Omental fat pad (tissue), 1 donor: ENCODE measurements at regions not wholly inside any gene's neighbourhood (a gene's known extent, or its start where the extent isn't known, plus 50 kb on each side); places are given as distances from the start of the nearest gene placed in this dataset.
"Not testable (repeated sequence)": the region's sequence is repeated elsewhere in the genome, so short reads cannot be mapped to it uniquely, and the experiment has no call there.

Experiments used
- ATAC-seq: fragments of 150-250 bp; one replicate; pipeline ENCODE4 v1.9.1; 2016; ENCODE audit warnings: mild to moderate bottlenecking, moderate library complexity; ENCODE audit not compliant: low FRiP score
- DNase-seq: peaks from one replicate; pipeline ENCODE4 v3.0.0-alpha.2; 2019; ENCODE audit warnings: low spot score

- not testable (repeated sequence) for ATAC-seq
Observed at GRCh38 chr15:21174761-21175160, 265.5 kb downstream of the POTEB3 start.

GRCh38 chr15:21151203-21151966, 285.3 kb upstream of the POTEB2 start:
- DNase-seq, ATAC-seq: not testable (repeated sequence)

More at GRCh38 chr15:21174761-21175160, 265.5 kb downstream of the POTEB3 start:
- not testable (repeated sequence) for DNase-seq

- not testable (repeated sequence) for DNase-seq, ATAC-seq
Observed at GRCh38 chr15:21148136-21148535, 282.0 kb upstream of the POTEB2 start.

GRCh38 chr15:21133893-21134292, 267.8 kb upstream of the POTEB2 start:
- not testable (repeated sequence) for DNase-seq, ATAC-seq

- peak; percentile 20 for DNase-seq
- ATAC-seq, result not testable (repeated sequence)
Observed at GRCh38 chr15:21112271-21113053, 246.3 kb upstream of the POTEB2 start.

- ATAC-seq, result not testable (repeated sequence)
- DNase-seq, result peak; percentile 22
Observed at GRCh38 chr15:21111861-21112260, 245.7 kb upstream of the POTEB2 start.

GRCh38 chr15:21111172-21111571, 245.1 kb upstream of the POTEB2 start:
- not testable (repeated sequence) for DNase-seq, ATAC-seq

GRCh38 chr15:21110187-21110804, 244.2 kb upstream of the POTEB2 start:
- DNase-seq (peak; percentile 22), ATAC-seq (peak; percentile 48)

GRCh38 chr15:21108384-21108783, 242.3 kb upstream of the POTEB2 start:
- not testable (repeated sequence) for ATAC-seq

GRCh38 chr15:21107399-21108381, 241.6 kb upstream of the POTEB2 start:
- not testable (repeated sequence) for ATAC-seq

More at GRCh38 chr15:21108384-21108783, 242.3 kb upstream of the POTEB2 start:
- DNase-seq, result not testable (repeated sequence)

GRCh38 chr15:21096599-21096998, 230.5 kb upstream of the POTEB2 start:
- not testable (repeated sequence) for DNase-seq, ATAC-seq

More at GRCh38 chr15:21107399-21108381, 241.6 kb upstream of the POTEB2 start:
- not testable (repeated sequence) for DNase-seq

- DNase-seq, ATAC-seq: not testable (repeated sequence)
Observed at GRCh38 chr15:21079544-21079943, 213.4 kb upstream of the POTEB2 start.

GRCh38 chr15:21068917-21069316, 202.8 kb upstream of the POTEB2 start:
- not testable (repeated sequence) for DNase-seq

GRCh38 chr15:21063512-21063911, 197.4 kb upstream of the POTEB2 start:
- not testable (repeated sequence) for ATAC-seq, DNase-seq

More at GRCh38 chr15:21068917-21069316, 202.8 kb upstream of the POTEB2 start:
- not testable (repeated sequence) for ATAC-seq

- DNase-seq, ATAC-seq: not testable (repeated sequence)
Observed at GRCh38 chr15:21062619-21063163, 196.6 kb upstream of the POTEB2 start.

GRCh38 chr15:21051866-21052265, 185.8 kb upstream of the POTEB2 start:
- ATAC-seq, DNase-seq: not testable (repeated sequence)

GRCh38 chr15:21031703-21032102, 165.6 kb upstream of the POTEB2 start:
- not testable (repeated sequence) for DNase-seq, ATAC-seq

- not testable (repeated sequence) for ATAC-seq
Observed at GRCh38 chr15:21029001-21029400, 162.9 kb upstream of the POTEB2 start.

More at GRCh38 chr15:21029001-21029400, 162.9 kb upstream of the POTEB2 start:
- DNase-seq, result not testable (repeated sequence)
